Activated T-helper 1 cell treated with anti-CD3 and anti-CD28 coated beads, Interleukin-12 subunit alpha, Interleukin-12 subunit beta, Interleukin-2, Interleukin-4 antibody, amounts not matched to agents 30 ng/mL and 10 ng/mL and 1 ng/mL, durations not matched to agents 14 hours and 24 hours and 36 hours (primary cell): ENCODE measurements at regions not wholly inside any gene's neighbourhood (a gene's known extent, or its start where the extent isn't known, plus 50 kb on each side); places are given as distances from the start of the nearest gene placed in this dataset.

ENCODE experiments used
- DNase-seq: peaks from one replicate; pipeline ENCODE4 v3.0.0; 2021; ENCODE audit warnings: low spot score
- H3K27ac Mint-ChIP-seq: one replicate; pipeline ENCODE4 v1.8.0; 2021; ENCODE audit warnings: mild to moderate bottlenecking, mixed read lengths
- H3K27me3 Mint-ChIP-seq: one replicate; pipeline ENCODE4 v1.8.0; 2022; ENCODE audit warnings: mild to moderate bottlenecking, moderate library complexity, mixed read lengths; ENCODE audit not compliant: insufficient read depth
- H3K36me3 Mint-ChIP-seq: one replicate; pipeline ENCODE4 v1.8.0; 2021; ENCODE audit warnings: low read depth, mixed read lengths
- H3K4me1 Mint-ChIP-seq: one replicate; pipeline ENCODE4 v1.8.0; 2021; ENCODE audit warnings: low read depth, mixed read lengths
- H3K4me3 Mint-ChIP-seq: one replicate; pipeline ENCODE4 v1.8.0; 2021; ENCODE audit warnings: mild to moderate bottlenecking, moderate library complexity, mixed read lengths
- H3K9me3 Mint-ChIP-seq: one replicate; pipeline ENCODE4 v1.8.0; 2021; ENCODE audit warnings: mixed read lengths
- intact Hi-C: fragments of 100-400 bp; cut with micrococcal nuclease; formaldehyde crosslinking; loops from one replicate; pipeline ENCODE4 v1.15.1; 2024

GRCh38 chr9:78525986-78526560 lies 229.1 kb downstream of the PSAT1 start:
- no peak overlapping the region for H3K4me3 Mint-ChIP-seq
- intact Hi-C loops = no loop called here
- no peaks in the 10 kb centered on the region for H3K4me1 Mint-ChIP-seq
- H3K9me3 Mint-ChIP-seq = peaks cover 7% of the 10 kb centered on the region
- peaks cover 1% of the 10 kb centered on the region for H3K27me3 Mint-ChIP-seq
- no peaks in the 10 kb centered on the region for H3K36me3 Mint-ChIP-seq
- no peak for DNase-seq
- no peak overlapping the region for H3K27ac Mint-ChIP-seq

GRCh38 chr9:78533500-78533899 lies 236.6 kb downstream of the PSAT1 start:
- H3K9me3 Mint-ChIP-seq = no peaks in the 10 kb centered on the region
- H3K27me3 Mint-ChIP-seq = no peaks in the 10 kb centered on the region
- no peak overlapping the region for H3K4me3 Mint-ChIP-seq
- H3K36me3 Mint-ChIP-seq = no peaks in the 10 kb centered on the region
- H3K27ac Mint-ChIP-seq = no peak overlapping the region
- intact Hi-C loops = no loop called here
- no peaks in the 10 kb centered on the region for H3K4me1 Mint-ChIP-seq
- no peak for DNase-seq

GRCh38 chr9:78539188-78539587 lies 242.3 kb downstream of the PSAT1 start:
- Mint-ChIP-seq H3K4me3 (no peak overlapping the region), H3K27ac (no peak overlapping the region), H3K36me3 (no peaks in the 10 kb centered on the region), H3K9me3 (no peaks in the 10 kb centered on the region), H3K4me1 (no peaks in the 10 kb centered on the region), H3K27me3 (no peaks in the 10 kb centered on the region)
- intact Hi-C loops = no loop called here
- DNase-seq = no peak

- no peak overlapping the region for H3K4me3 Mint-ChIP-seq
- H3K27me3 Mint-ChIP-seq = no peaks in the 10 kb centered on the region
- DNase-seq = no peak
- no peaks in the 10 kb centered on the region for H3K9me3 Mint-ChIP-seq
- H3K4me1 Mint-ChIP-seq = no peaks in the 10 kb centered on the region
- no peak overlapping the region for H3K27ac Mint-ChIP-seq
- intact Hi-C loops = no loop called here
- H3K36me3 Mint-ChIP-seq = no peaks in the 10 kb centered on the region
These were observed 243.0 kb downstream of the PSAT1 start for GRCh38 chr9:78539904-78540303.

- Mint-ChIP-seq H3K4me3 (no peak overlapping the region), H3K9me3 (no peaks in the 10 kb centered on the region), H3K36me3 (no peaks in the 10 kb centered on the region), H3K27ac (no peak overlapping the region), H3K4me1 (no peaks in the 10 kb centered on the region), H3K27me3 (no peaks in the 10 kb centered on the region)
- intact Hi-C loops = no loop called here
- no peak for DNase-seq
These were observed 245.0 kb downstream of the PSAT1 start for GRCh38 chr9:78541868-78542443.

GRCh38 chr9:78542491-78543181 lies 245.7 kb downstream of the PSAT1 start:
- no peaks in the 10 kb centered on the region for H3K27me3 Mint-ChIP-seq
- H3K4me1 Mint-ChIP-seq = no peaks in the 10 kb centered on the region
- no peaks in the 10 kb centered on the region for H3K9me3 Mint-ChIP-seq
- H3K36me3 Mint-ChIP-seq = no peaks in the 10 kb centered on the region
- DNase-seq = no peak
- H3K27ac Mint-ChIP-seq = no peak overlapping the region
- no peak overlapping the region for H3K4me3 Mint-ChIP-seq
- intact Hi-C loops = no loop called here

GRCh38 chr9:78543353-78543752 lies 246.4 kb downstream of the PSAT1 start:
- Mint-ChIP-seq H3K27ac (no peak overlapping the region), H3K4me1 (no peaks in the 10 kb centered on the region), H3K4me3 (no peak overlapping the region), H3K9me3 (no peaks in the 10 kb centered on the region), H3K27me3 (no peaks in the 10 kb centered on the region), H3K36me3 (no peaks in the 10 kb centered on the region)
- intact Hi-C loops = no loop called here
- DNase-seq = no peak

- no peak overlapping the region for H3K27ac Mint-ChIP-seq
- no peaks in the 10 kb centered on the region for H3K36me3 Mint-ChIP-seq
- H3K4me3 Mint-ChIP-seq = no peak overlapping the region
- intact Hi-C loops = no loop called here
- no peaks in the 10 kb centered on the region for H3K4me1 Mint-ChIP-seq
- H3K9me3 Mint-ChIP-seq = no peaks in the 10 kb centered on the region
- H3K27me3 Mint-ChIP-seq = peaks cover 2% of the 10 kb centered on the region
- DNase-seq = no peak
These were observed 247.3 kb downstream of the PSAT1 start for GRCh38 chr9:78544230-78544629.

GRCh38 chr9:78547831-78548230 lies 250.9 kb downstream of the PSAT1 start:
- intact Hi-C loops = no loop called here
- H3K9me3 Mint-ChIP-seq = no peaks in the 10 kb centered on the region
- H3K27me3 Mint-ChIP-seq = peaks cover 2% of the 10 kb centered on the region
- no peaks in the 10 kb centered on the region for H3K4me1 Mint-ChIP-seq
- no peak overlapping the region for H3K27ac Mint-ChIP-seq
- no peak overlapping the region for H3K4me3 Mint-ChIP-seq
- no peak for DNase-seq
- H3K36me3 Mint-ChIP-seq = no peaks in the 10 kb centered on the region

GRCh38 chr9:78548670-78549069 lies 251.7 kb downstream of the PSAT1 start:
- no peak for DNase-seq
- Mint-ChIP-seq H3K27ac (no peak overlapping the region), H3K4me3 (no peak overlapping the region), H3K9me3 (no peaks in the 10 kb centered on the region), H3K36me3 (no peaks in the 10 kb centered on the region), H3K27me3 (peaks cover 2% of the 10 kb centered on the region), H3K4me1 (no peaks in the 10 kb centered on the region)
- intact Hi-C loops = no loop called here

- intact Hi-C loops = no loop called here
- no peaks in the 10 kb centered on the region for H3K9me3 Mint-ChIP-seq
- no peak overlapping the region for H3K27ac Mint-ChIP-seq
- no peaks in the 10 kb centered on the region for H3K4me1 Mint-ChIP-seq
- no peak for DNase-seq
- no peaks in the 10 kb centered on the region for H3K36me3 Mint-ChIP-seq
- H3K4me3 Mint-ChIP-seq = no peak overlapping the region
- peaks cover 2% of the 10 kb centered on the region for H3K27me3 Mint-ChIP-seq
These were observed 252.8 kb downstream of the PSAT1 start for GRCh38 chr9:78549711-78550110.

GRCh38 chr9:78552802-78553201 lies 255.9 kb downstream of the PSAT1 start:
- intact Hi-C loops = no loop called here
- Mint-ChIP-seq H3K36me3 (no peaks in the 10 kb centered on the region), H3K4me3 (no peak overlapping the region), H3K27me3 (peaks cover 2% of the 10 kb centered on the region), H3K4me1 (no peaks in the 10 kb centered on the region), H3K27ac (no peak overlapping the region), H3K9me3 (no peaks in the 10 kb centered on the region)
- no peak for DNase-seq

GRCh38 chr9:78557540-78557939 lies 260.6 kb downstream of the PSAT1 start:
- Mint-ChIP-seq H3K4me3 (no peak overlapping the region), H3K27ac (no peak overlapping the region), H3K4me1 (no peaks in the 10 kb centered on the region), H3K36me3 (no peaks in the 10 kb centered on the region), H3K9me3 (no peaks in the 10 kb centered on the region), H3K27me3 (no peaks in the 10 kb centered on the region)
- DNase-seq = no peak
- intact Hi-C loops = no loop called here
